Loucy (cell line): ENCODE measurements at regions not wholly inside any gene's neighbourhood (a gene's known extent, or its start where the extent isn't known, plus 50 kb on each side); places are given as distances from the start of the nearest gene placed in this dataset.

ENCODE experiments used
- H2AFZ ChIP-seq: fragments of 200-600 bp; sonication (generic); 2 replicates; pipeline ENCODE4 v1.6.0; 2016; ENCODE audit warnings: antibody characterized with exemption, mild to moderate bottlenecking, low read length, moderate library complexity
- H3F3A ChIP-seq: fragments of 200-600 bp; 2 replicates; pipeline ENCODE4 v1.6.0; 2016; ENCODE audit warnings: antibody characterized with exemption, low read depth, mild to moderate bottlenecking
- H3K27me3 ChIP-seq: fragments of 200-600 bp; sonication (generic); 2 replicates; pipeline ENCODE4 v1.6.1; 2014; ENCODE audit warnings: low read length, mild to moderate bottlenecking; ENCODE audit not compliant: insufficient read depth, poor library complexity, severe bottlenecking
- H3K36me3 ChIP-seq: fragments of 200-600 bp; sonication (generic); 2 replicates; pipeline ENCODE4 v1.6.1; 2016; ENCODE audit warnings: low read length; ENCODE audit not compliant: insufficient read depth
- H3K4me1 ChIP-seq: fragments of 200-600 bp; sonication (generic); 2 replicates; pipeline ENCODE4 v1.5.1; 2014; ENCODE audit warnings: low read length, mild to moderate bottlenecking; ENCODE audit not compliant: insufficient read depth, poor library complexity, severe bottlenecking
- H3K4me2 ChIP-seq: fragments of 200-600 bp; sonication (generic); 2 replicates; pipeline ENCODE4 v1.6.0; 2014; ENCODE audit warnings: antibody characterized with exemption, low read length, low read depth, mild to moderate bottlenecking; ENCODE audit not compliant: poor library complexity, severe bottlenecking
- H3K4me3 ChIP-seq: fragments of 200-600 bp; sonication (generic); 2 replicates; pipeline ENCODE4 v1.5.1; 2014; ENCODE audit warnings: low read length, mild to moderate bottlenecking, mixed read lengths; ENCODE audit not compliant: poor library complexity, severe bottlenecking
- H3K79me2 ChIP-seq: fragments of 200-600 bp; sonication (generic); 2 replicates; pipeline ENCODE4 v1.6.1; 2014; ENCODE audit warnings: low read length; ENCODE audit not compliant: insufficient read depth
- H3K9ac ChIP-seq: fragments of 200-600 bp; sonication (generic); 2 replicates; pipeline ENCODE4 v1.6.0; 2014; ENCODE audit warnings: mild to moderate bottlenecking, low read depth, low read length, moderate library complexity; ENCODE audit not compliant: poor library complexity, severe bottlenecking
- H3K9me2 ChIP-seq: fragments of 200-600 bp; sonication (generic); replicated peaks from 2 replicates; pipeline ENCODE4 v1.6.1; 2016; ENCODE audit warnings: low read depth, low read length, mixed read lengths
- H3K9me3 ChIP-seq: fragments of 200-600 bp; sonication (generic); 2 replicates; pipeline ENCODE4 v1.6.1; 2014; ENCODE audit warnings: mild to moderate bottlenecking, antibody characterized with exemption, low read length, low read depth; ENCODE audit not compliant: insufficient read depth
- H4K20me1 ChIP-seq: fragments of 200-600 bp; sonication (generic); 2 replicates; pipeline ENCODE4 v1.6.0; 2014; ENCODE audit warnings: antibody characterized with exemption, low read length, mild to moderate bottlenecking; ENCODE audit not compliant: insufficient read depth, poor library complexity, severe bottlenecking
- CTCF ChIP-seq: fragments of 200-600 bp; sonication (generic); conservative IDR thresholded peaks from 2 replicates; pipeline ENCODE4 v1.5.1; 2014; ENCODE audit warnings: mild to moderate bottlenecking, antibody characterized with exemption, low read length
- EZH2phosphoT487 ChIP-seq: fragments of 200-600 bp; IDR thresholded peaks from 2 replicates; pipeline ENCODE4 v1.6.1; 2018; ENCODE audit warnings: antibody characterized with exemption, mild to moderate bottlenecking, moderate library complexity, borderline replicate concordance

DNA sequence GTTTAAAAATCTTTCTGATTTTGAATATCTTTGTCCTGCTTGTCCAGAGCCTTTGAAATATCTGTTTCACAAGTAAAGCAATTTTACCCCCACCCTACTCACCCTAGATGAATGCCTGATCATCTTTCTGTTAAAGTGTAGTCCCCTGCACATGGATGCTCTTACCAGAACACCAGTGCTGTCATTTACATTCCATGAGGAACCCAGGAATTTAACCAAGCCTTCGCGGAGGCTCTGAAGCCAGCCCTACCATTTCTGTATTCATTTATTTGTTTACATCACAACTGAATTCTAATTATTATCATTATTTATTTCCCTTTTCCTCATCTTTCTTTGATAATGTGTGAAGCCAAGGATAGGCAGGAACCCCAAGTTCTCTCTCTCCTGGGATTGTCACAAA, 167.8 kb upstream of the MYO3A start:
- no peaks in the 10 kb centered on the region for H3K9me2 ChIP-seq
- no peak overlapping the region for H3K4me2 ChIP-seq
- no peaks in the 10 kb centered on the region for H3K9me3 ChIP-seq
- no peak overlapping the region for H3K9ac ChIP-seq
- H3F3A ChIP-seq, result no peaks in the 10 kb centered on the region
- no peak overlapping the region for H3K4me3 ChIP-seq
- H3K27me3 ChIP-seq, result no peaks in the 10 kb centered on the region
- no peaks in the 10 kb centered on the region for H3K4me1 ChIP-seq
- H4K20me1 ChIP-seq, result no peaks in the 10 kb centered on the region
- TF ChIP-seq EZH2phosphoT487, result no peak
- H3K79me2 ChIP-seq, result no peaks in the 10 kb centered on the region
- H3K36me3 ChIP-seq, result no peaks in the 10 kb centered on the region
- no peak overlapping the region for H2AFZ ChIP-seq

- H3K4me3 ChIP-seq, result no peak overlapping the region
- H3K79me2 ChIP-seq, result no peaks in the 10 kb centered on the region
- TF ChIP-seq EZH2phosphoT487 (no peak), CTCF (no peak)
- no peak overlapping the region for H3K9ac ChIP-seq
- no peaks in the 10 kb centered on the region for H3K27me3 ChIP-seq
- no peaks in the 10 kb centered on the region for H3F3A ChIP-seq
- no peak overlapping the region for H2AFZ ChIP-seq
- no peaks in the 10 kb centered on the region for H3K9me3 ChIP-seq
- no peaks in the 10 kb centered on the region for H3K36me3 ChIP-seq
- H3K4me2 ChIP-seq, result no peak overlapping the region
- H3K9me2 ChIP-seq, result no peaks in the 10 kb centered on the region
- no peaks in the 10 kb centered on the region for H3K4me1 ChIP-seq
- H4K20me1 ChIP-seq, result no peaks in the 10 kb centered on the region
Observed at GRCh38 chr10:25766687-25767221, 167.3 kb upstream of the MYO3A start.

- Histone ChIP-seq H3K79me2 (no peaks in the 10 kb centered on the region), H3K4me2 (no peak overlapping the region), H4K20me1 (no peaks in the 10 kb centered on the region), H3K27me3 (no peaks in the 10 kb centered on the region), H3K36me3 (no peaks in the 10 kb centered on the region), H3F3A (no peaks in the 10 kb centered on the region), H3K4me3 (no peak overlapping the region), H2AFZ (no peak overlapping the region), H3K9me3 (no peaks in the 10 kb centered on the region), H3K9me2 (no peaks in the 10 kb centered on the region), H3K4me1 (no peaks in the 10 kb centered on the region), H3K9ac (no peak overlapping the region)
- TF ChIP-seq CTCF (0 out of 2 replicates have a peak, but pooled peaks have one; percentile 13), EZH2phosphoT487 (no peak)
Observed at GRCh38 chr10:25768167-25768566, 165.9 kb upstream of the MYO3A start.

DNA sequence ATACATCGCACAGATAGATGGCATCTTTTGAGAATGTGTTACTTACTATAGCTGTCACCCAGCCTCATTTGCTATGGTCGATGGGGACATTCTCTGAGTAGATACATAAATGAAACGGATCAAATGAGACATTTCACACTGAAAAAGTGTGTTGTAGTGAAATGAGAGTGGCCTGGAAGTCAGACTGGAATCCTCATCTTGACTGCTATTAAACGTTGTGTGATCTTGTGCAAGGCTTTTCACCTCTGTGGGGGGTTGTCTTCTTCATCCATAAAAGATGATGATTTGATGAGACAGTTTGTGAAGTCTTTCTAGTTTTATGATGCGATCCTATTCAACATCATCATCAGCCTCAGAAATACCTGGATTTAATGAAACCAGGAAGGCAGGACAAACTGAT, 155.4 kb upstream of the MYO3A start:
- H3K4me1 ChIP-seq, result no peaks in the 10 kb centered on the region
- no peaks in the 10 kb centered on the region for H4K20me1 ChIP-seq
- no peak overlapping the region for H3K4me3 ChIP-seq
- H3K27me3 ChIP-seq, result no peaks in the 10 kb centered on the region
- H3K9ac ChIP-seq, result no peak overlapping the region
- no peak overlapping the region for H2AFZ ChIP-seq
- no peaks in the 10 kb centered on the region for H3K36me3 ChIP-seq
- H3K4me2 ChIP-seq, result no peak overlapping the region
- no peaks in the 10 kb centered on the region for H3K9me3 ChIP-seq
- H3K79me2 ChIP-seq, result no peaks in the 10 kb centered on the region
- H3F3A ChIP-seq, result no peaks in the 10 kb centered on the region
- no peaks in the 10 kb centered on the region for H3K9me2 ChIP-seq
- TF ChIP-seq CTCF, result no peak
- TF ChIP-seq EZH2phosphoT487, result no peak
